Transverse colon (tissue), 3 donors: ENCODE measurements at regions not wholly inside any gene's neighbourhood (a gene's known extent, or its start where the extent isn't known, plus 50 kb on each side); places are given as distances from the start of the nearest gene placed in this dataset.

Source experiments
- CTCF ChIP-seq, 5 experiments: fragments of 200-600 bp in 3 of 5; fragments of 450-650 bp in 2 of 5; sonication (generic) in 3 of 5; IDR thresholded peaks; 1 replicate in 2 of 5; 2 replicates in 3 of 5; pipeline ENCODE4 v1.5.1; 2016 to 2017; ENCODE audit warnings: antibody characterized with exemption in 5 of 5, inconsistent platforms in 3 of 5, mild to moderate bottlenecking in 2 of 5, moderate library complexity in 1 of 5
- EP300 ChIP-seq: sonication (generic); formaldehyde crosslinking; IDR thresholded peaks from one replicate; pipeline ENCODE4 v1.6.1; 2017; ENCODE audit warnings: antibody characterized with exemption, low read depth
- POLR2A ChIP-seq: fragments of 450-650 bp; IDR thresholded peaks from one replicate; pipeline ENCODE4 v1.6.1; 2016; ENCODE audit warnings: antibody characterized with exemption, mild to moderate bottlenecking, moderate library complexity

GRCh38 chr13:24013189-24013588 is 115.9 kb upstream of the C1QTNF9B start:
- TF ChIP-seq CTCF (IDR thresholded peaks at IDR 0.05) (no peak), EP300 (no peak), POLR2A (no peak)
